ENCODE measurements at regions not wholly inside any gene's neighbourhood (a gene's known extent, or its start where the extent isn't known, plus 50 kb on each side); places are given as distances from the start of the nearest gene placed in this dataset.

DNA sequence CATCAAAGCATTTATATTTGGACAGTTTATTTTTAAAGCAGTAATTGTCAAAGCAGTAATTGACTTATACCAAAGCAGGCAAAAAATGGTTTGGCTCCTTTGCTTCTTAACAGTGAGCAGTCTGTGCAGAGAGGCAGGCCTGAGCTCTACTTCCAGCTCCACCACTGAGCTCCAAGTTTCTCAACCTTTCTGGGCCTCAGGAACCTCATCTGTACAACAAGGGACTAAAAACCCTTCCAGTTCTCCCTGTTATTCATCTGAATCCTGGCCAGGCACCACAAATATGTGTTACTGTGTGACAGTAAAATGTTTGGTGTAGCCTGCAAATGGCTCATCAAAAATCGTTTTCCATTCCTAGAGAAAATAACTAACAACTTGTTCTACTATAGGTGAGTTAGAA, 88.7 kb upstream of the TTC29 start:
- TF ChIP-seq, protein P1, sequence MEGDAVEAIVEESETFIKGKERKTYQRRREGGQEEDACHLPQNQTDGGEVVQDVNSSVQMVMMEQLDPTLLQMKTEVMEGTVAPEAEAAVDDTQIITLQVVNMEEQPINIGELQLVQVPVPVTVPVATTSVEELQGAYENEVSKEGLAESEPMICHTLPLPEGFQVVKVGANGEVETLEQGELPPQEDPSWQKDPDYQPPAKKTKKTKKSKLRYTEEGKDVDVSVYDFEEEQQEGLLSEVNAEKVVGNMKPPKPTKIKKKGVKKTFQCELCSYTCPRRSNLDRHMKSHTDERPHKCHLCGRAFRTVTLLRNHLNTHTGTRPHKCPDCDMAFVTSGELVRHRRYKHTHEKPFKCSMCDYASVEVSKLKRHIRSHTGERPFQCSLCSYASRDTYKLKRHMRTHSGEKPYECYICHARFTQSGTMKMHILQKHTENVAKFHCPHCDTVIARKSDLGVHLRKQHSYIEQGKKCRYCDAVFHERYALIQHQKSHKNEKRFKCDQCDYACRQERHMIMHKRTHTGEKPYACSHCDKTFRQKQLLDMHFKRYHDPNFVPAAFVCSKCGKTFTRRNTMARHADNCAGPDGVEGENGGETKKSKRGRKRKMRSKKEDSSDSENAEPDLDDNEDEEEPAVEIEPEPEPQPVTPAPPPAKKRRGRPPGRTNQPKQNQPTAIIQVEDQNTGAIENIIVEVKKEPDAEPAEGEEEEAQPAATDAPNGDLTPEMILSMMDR (IDR thresholded peaks at IDR 0.05; ENCODE audit: insufficient read depth, low read depth, low read length, missing control alignments): no peak
- no peak for DNase-seq (ENCODE audit: low read depth)
- H3K4me3 ChIP-seq (ENCODE audit: low read depth, low read length): no peak overlapping the region

DNA sequence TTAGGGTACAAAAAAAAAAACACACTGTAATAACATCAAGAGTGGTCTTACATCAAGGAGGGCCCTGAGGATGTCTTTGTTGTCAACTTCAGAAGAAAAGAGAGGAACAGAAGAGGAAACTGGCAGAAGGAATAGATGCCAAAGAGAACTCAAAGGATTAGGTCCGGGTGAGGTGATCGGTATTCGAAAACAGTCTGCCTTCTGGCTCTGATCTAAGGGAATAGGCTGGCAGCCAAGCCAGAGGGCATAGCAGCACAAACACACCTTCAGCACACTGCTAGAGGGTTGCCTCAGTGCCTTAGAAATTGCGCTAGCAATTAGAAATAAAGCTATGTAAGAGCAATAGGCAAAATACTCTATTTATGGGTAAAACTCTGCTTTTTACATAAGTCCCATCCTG, 91.4 kb upstream of the TTC29 start:
- TF ChIP-seq, protein P1 (IDR thresholded peaks at IDR 0.05; ENCODE audit: insufficient read depth, low read depth, low read length, missing control alignments): no peak
- no peak overlapping the region for H3K4me3 ChIP-seq (ENCODE audit: low read depth, low read length)
- no peak for DNase-seq (ENCODE audit: low read depth)

DNA sequence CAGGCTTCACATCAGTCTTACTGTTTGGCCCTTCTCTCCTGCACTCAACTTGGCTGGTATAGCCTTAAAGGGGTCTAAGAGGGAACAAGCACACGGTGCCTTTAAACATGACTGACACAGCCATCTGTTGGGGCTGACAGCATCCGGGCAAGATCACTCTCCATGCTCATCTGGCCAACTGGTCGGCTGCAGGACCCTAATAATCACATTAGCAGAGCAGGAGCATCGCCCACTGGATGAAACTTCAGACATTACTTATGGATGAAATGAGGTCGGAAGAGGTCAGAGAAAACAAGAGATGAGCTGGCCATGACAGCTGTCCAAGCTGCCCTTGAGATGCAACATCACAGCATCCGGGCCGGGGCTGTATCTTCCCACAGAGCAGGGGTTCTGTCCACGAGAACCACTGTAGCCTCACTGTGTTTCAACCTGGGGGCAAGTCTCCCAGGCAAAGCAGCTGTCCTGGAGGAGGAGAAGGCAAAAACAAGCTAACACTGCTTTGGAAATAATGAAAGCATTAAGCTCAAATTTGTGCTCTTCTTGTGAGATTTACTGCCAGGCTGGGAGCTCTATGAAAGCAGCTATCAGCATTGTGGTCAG, 94.4 kb upstream of the TTC29 start:
- DNase-seq (ENCODE audit: low read depth): no peak
- TF ChIP-seq, protein P1 (IDR thresholded peaks at IDR 0.05; ENCODE audit: insufficient read depth, low read depth, low read length, missing control alignments): no peak
- H3K4me3 ChIP-seq (ENCODE audit: low read depth, low read length): no peak overlapping the region

DNA sequence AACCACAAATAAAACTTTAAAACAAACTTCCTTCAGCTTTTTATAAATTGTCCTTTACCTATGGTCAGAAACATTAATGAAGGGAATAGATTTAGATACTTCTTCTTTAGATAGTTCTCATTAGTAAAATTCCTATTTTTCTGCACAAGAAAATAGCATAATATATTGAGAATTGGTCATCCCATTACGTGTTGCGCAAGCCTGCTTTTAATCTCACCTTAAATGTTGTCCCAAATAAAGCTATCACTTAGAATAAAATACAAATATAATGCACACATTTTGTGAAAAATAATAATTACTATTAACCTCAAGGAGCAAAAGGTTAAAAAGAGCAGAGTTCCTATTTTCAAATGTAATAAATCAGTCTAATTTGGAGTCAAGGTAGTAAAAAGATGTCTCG, 95.2 kb upstream of the TTC29 start:
- no peak for DNase-seq (ENCODE audit: low read depth)
- no peak overlapping the region for H3K4me3 ChIP-seq (ENCODE audit: low read depth, low read length)
- TF ChIP-seq, protein P1 (IDR thresholded peaks at IDR 0.05; ENCODE audit: insufficient read depth, low read depth, low read length, missing control alignments): no peak

DNA sequence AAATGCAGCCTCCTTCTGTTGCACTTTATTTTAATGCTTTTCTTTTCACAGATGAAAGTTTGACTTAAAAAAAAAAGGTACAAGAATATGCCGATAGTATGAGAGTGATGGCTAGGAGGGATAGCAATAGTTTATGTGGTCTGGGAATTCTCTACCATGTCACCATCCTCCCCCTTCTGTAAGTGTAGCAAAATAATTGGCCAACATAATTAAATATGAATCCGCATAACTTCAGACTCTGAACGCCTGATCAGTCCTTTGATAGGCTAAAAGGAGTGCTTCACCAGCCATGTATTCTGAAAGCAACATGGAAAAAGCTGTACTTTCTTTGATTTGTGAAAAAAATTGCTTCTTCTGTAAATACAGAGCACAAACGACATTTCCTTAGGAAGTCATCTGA, 95.7 kb upstream of the TTC29 start:
- TF ChIP-seq, protein P1 (IDR thresholded peaks at IDR 0.05; ENCODE audit: insufficient read depth, low read depth, low read length, missing control alignments): no peak
- no peak for DNase-seq (ENCODE audit: low read depth)
- no peak overlapping the region for H3K4me3 ChIP-seq (ENCODE audit: low read depth, low read length)

DNA sequence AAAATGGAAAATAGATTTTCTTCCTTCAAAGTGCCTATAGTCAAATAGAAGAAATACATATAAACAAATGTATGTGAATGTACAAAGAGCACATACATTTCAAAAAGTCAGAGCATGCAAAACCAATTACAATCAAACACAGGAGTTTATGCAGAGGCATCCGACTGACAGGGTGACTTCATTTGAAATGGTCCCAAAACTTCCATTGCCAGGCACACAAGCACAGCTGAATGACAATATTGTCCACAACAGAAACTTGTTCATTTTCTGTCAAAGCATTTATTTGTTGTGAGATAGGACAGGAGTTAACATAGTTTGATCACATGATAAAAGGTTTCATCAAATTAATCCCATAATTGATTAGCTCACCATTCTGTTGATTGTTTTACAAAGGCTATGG, 96.4 kb upstream of the TTC29 start:
- TF ChIP-seq, protein P1 (IDR thresholded peaks at IDR 0.05; ENCODE audit: insufficient read depth, low read depth, low read length, missing control alignments): no peak
- DNase-seq (ENCODE audit: low read depth): no peak
- H3K4me3 ChIP-seq (ENCODE audit: low read depth, low read length): no peak overlapping the region

DNA sequence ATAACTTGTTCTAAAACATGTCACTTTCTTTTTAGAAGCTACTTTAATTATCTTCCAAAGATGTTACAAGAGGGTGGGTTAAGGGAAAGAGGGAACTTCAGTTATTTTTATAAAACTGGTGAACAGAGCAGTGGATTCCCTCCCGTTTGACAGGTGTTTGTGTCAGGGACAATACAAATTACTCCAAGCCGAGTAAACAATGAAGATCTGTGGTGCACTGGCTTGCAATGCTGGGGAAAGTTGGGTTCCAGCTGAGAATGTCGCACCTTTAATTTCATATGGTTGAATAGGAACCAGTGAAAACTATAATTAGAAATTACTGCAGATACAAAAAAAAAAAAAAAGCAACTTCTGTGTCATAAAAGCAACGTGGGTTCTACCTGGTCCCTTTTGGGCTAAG, 98.6 kb upstream of the TTC29 start:
- DNase-seq (ENCODE audit: low read depth): no peak
- TF ChIP-seq, protein P1 (IDR thresholded peaks at IDR 0.05; ENCODE audit: insufficient read depth, low read depth, low read length, missing control alignments): no peak
- H3K4me3 ChIP-seq (ENCODE audit: low read depth, low read length): no peak overlapping the region
